HCT116 (cell line): ENCODE measurements at regions not wholly inside any gene's neighbourhood (a gene's known extent, or its start where the extent isn't known, plus 50 kb on each side); places are given as distances from the start of the nearest gene placed in this dataset.

Experiments
- ATAC-seq: fragments of 200-7000 bp; cut with Tn5 transposase; 2 replicates; pipeline ENCODE4 v1.9.1; 2020; ENCODE audit warnings: mild to moderate bottlenecking, moderate library complexity
- BruUV-seq: library from RNA; stranded (reverse); fragments of 400-500 nt; replicated peaks from 2 replicates; lab custom pipeline; 2021; lab: Mats Ljungman, UMichigan
- CTCF ChIA-PET: fragments of 300-600 bp; sonication (Branson Sonifier 250); formaldehyde crosslinking; loops from one replicate; lab custom pipeline; 2021; ENCODE audit warnings: antibody characterized with exemption; lab: Charles Lee
- POLR2A ChIA-PET: fragments of 300-600, 350-600 bp; sonication (Branson Sonifier 250); formaldehyde crosslinking; loops from one replicate; lab custom pipeline; 2021; ENCODE audit warnings: antibody characterized with exemption; lab: Charles Lee
- RAD21 ChIA-PET, 2 experiments: fragments of 300-600 bp; sonication (Branson Sonifier 250); formaldehyde crosslinking; loops; one replicate each; lab custom pipeline; 2023; ENCODE audit warnings: low total read pairs in 2 of 2; ENCODE audit not compliant: uncharacterized antibody in 2 of 2, unreplicated experiment in 2 of 2, low non-redundant PET in 1 of 2; lab: Charles Lee
- DNase-seq: peaks from one replicate; pipeline ENCODE4 v3.0.0-alpha.2; 2010; ENCODE audit warnings: low read depth, low spot score
- H2AFZ ChIP-seq: fragments of 200-600 bp; shearing (Covaris generic), sonication (generic); 2 replicates; pipeline ENCODE4 v1.6.1; 2017; ENCODE audit warnings: low read depth, mixed run types, mixed read lengths, antibody characterized with exemption, low read length; ENCODE audit not compliant: poor library complexity, severe bottlenecking
- H3K27ac ChIP-seq: 2 replicates; pipeline ENCODE4 v1.5.1; 2012; ENCODE audit warnings: low read depth, low read length
- H3K27me3 ChIP-seq: fragments of 200-600 bp; sonication (generic); 2 replicates; pipeline ENCODE4 v1.6.1; 2016; ENCODE audit warnings: mixed run types, low read length, mixed read lengths; ENCODE audit not compliant: insufficient read depth
- H3K36me3 ChIP-seq, 2 experiments: fragments of 200-500 bp in 1 of 2; fragments of 200-600 bp in 1 of 2; sonication (Bioruptor generic) in 1 of 2; sonication (generic) in 1 of 2; 2 replicates each; pipeline versions ENCODE4 v1.5.1 to v1.6.1; 2014 to 2016; ENCODE audit warnings: low read length in 2 of 2, inconsistent platforms in 1 of 2, mixed read lengths in 1 of 2, mixed run types in 1 of 2; ENCODE audit not compliant: insufficient read depth in 2 of 2, control insufficient read depth in 1 of 2
- H3K4me1 ChIP-seq, 2 experiments: fragments of 200-600 bp in 1 of 2; sonication (generic) in 1 of 2; 2 replicates each; pipeline versions ENCODE4 v1.5.1 to v1.6.1; 2012 to 2017; ENCODE audit warnings: low read length in 2 of 2, inconsistent platforms in 1 of 2, mild to moderate bottlenecking in 1 of 2, mixed read lengths in 1 of 2, mixed run types in 1 of 2, moderate library complexity in 1 of 2; ENCODE audit not compliant: insufficient read depth in 2 of 2, control insufficient read depth in 1 of 2
- H3K4me2 ChIP-seq: fragments of 200-600 bp; sonication (generic); 2 replicates; pipeline ENCODE4 v1.6.1; 2017; ENCODE audit warnings: mixed run types, low read length, mixed read lengths
- H3K4me3 ChIP-seq, 2 experiments: fragments of 200-600 bp in 1 of 2; sonication (generic) in 1 of 2; replicated peaks in 1 of 2; 2 replicates each; pipeline ENCODE4 v1.5.1; 2011 to 2016; ENCODE audit warnings: low read length in 2 of 2, control low read depth in 1 of 2, low read depth in 1 of 2, mild to moderate bottlenecking in 1 of 2, mixed read lengths in 1 of 2, mixed run types in 1 of 2
- H3K79me2 ChIP-seq: fragments of 200-600 bp; sonication (generic); 2 replicates; pipeline ENCODE4 v1.6.1; 2017; ENCODE audit warnings: mild to moderate bottlenecking, mixed run types, low read length, moderate library complexity, mixed read lengths; ENCODE audit not compliant: insufficient read depth
- H3K9ac ChIP-seq: fragments of 200-600 bp; sonication (generic); 2 replicates; pipeline ENCODE4 v1.6.1; 2016; ENCODE audit warnings: low read length, mixed read lengths
- H3K9me2 ChIP-seq: fragments of 200-600 bp; sonication (generic), shearing (Covaris generic); 2 replicates; pipeline ENCODE4 v1.6.1; 2017; ENCODE audit warnings: mixed run types, mild to moderate bottlenecking, moderate library complexity; ENCODE audit not compliant: insufficient read depth
- H3K9me3 ChIP-seq, 2 experiments: fragments of 200-500 bp in 1 of 2; fragments of 200-600 bp in 1 of 2; sonication (Bioruptor generic) in 1 of 2; sonication (generic) in 1 of 2; 2 replicates each; pipeline ENCODE4 v1.6.1; 2014 to 2017; ENCODE audit warnings: low read length in 2 of 2, mixed read lengths in 2 of 2, inconsistent platforms in 1 of 2, low read depth in 1 of 2, mild to moderate bottlenecking in 1 of 2, mixed run types in 1 of 2, moderate library complexity in 1 of 2; ENCODE audit not compliant: control insufficient read depth in 1 of 2, insufficient read depth in 1 of 2
- H4K20me1 ChIP-seq: fragments of 200-600 bp; sonication (generic), shearing (Covaris generic); 2 replicates; pipeline ENCODE4 v1.6.1; 2017; ENCODE audit warnings: mixed run types, mild to moderate bottlenecking, moderate library complexity; ENCODE audit not compliant: insufficient read depth
- CEBPB ChIP-seq: IDR thresholded peaks from 2 replicates; pipeline ENCODE4 v1.6.1; 2012; ENCODE audit warnings: low read depth
- ELF1 ChIP-seq: IDR thresholded peaks from 2 replicates; pipeline ENCODE4 v1.6.1; 2012; ENCODE audit warnings: low read depth, borderline replicate concordance
- EZH2phosphoT487 ChIP-seq: fragments of 200-600 bp; IDR thresholded peaks from 2 replicates; pipeline ENCODE4 v1.6.1; 2018; ENCODE audit warnings: antibody characterized with exemption, borderline replicate concordance
- JUND ChIP-seq: IDR thresholded peaks from 2 replicates; pipeline ENCODE4 v1.6.1; 2012
- POLR2AphosphoS5 ChIP-seq: IDR thresholded peaks from 2 replicates; pipeline ENCODE4 v1.6.1; 2011; ENCODE audit warnings: mild to moderate bottlenecking, low read depth, low read length, moderate library complexity
- RAD21 ChIP-seq: IDR thresholded peaks from 2 replicates; pipeline ENCODE4 v1.6.1; 2012; ENCODE audit warnings: low read depth, mild to moderate bottlenecking
- SIN3A ChIP-seq: IDR thresholded peaks from 2 replicates; pipeline ENCODE4 v1.6.1; 2012; ENCODE audit warnings: low read depth
- YY1 ChIP-seq: IDR thresholded peaks from 2 replicates; pipeline ENCODE4 v1.6.1; 2011; ENCODE audit warnings: low read length, low read depth, moderate library complexity, mild to moderate bottlenecking; ENCODE audit not compliant: insufficient replicate concordance; ENCODE audit errors: extremely low read depth
- ZNF274 ChIP-seq: fragments of 200-500 bp; sonication (Bioruptor generic); IDR thresholded peaks from 2 replicates; pipeline ENCODE4 v1.6.1; 2014; ENCODE audit warnings: mild to moderate bottlenecking, low read depth, low read length, inconsistent platforms
- intact Hi-C: fragments of 100-400 bp; cut with micrococcal nuclease; formaldehyde crosslinking; loops from 2 replicates; pipeline ENCODE4 v1.10.0; 2022
- TF ChIP-seq, protein P1 (sequence below): IDR thresholded peaks from 2 replicates; pipeline ENCODE4 v1.6.1; 2012
- TF ChIP-seq, protein P2 (sequence below), 3 experiments: fragments of 200-600 bp in 1 of 3; sonication (generic) in 1 of 3; IDR thresholded peaks in 2 of 3; conservative IDR thresholded peaks in 1 of 3; 2 replicates each; pipeline ENCODE4 v1.5.1; 2012 to 2017; ENCODE audit warnings: low read depth in 2 of 3, low read length in 2 of 3, antibody characterized with exemption in 1 of 3, borderline replicate concordance in 1 of 3, control low read depth in 1 of 3, mild to moderate bottlenecking in 1 of 3, mixed read lengths in 1 of 3, mixed run types in 1 of 3, moderate library complexity in 1 of 3; ENCODE audit not compliant: insufficient read depth in 1 of 3

DNA sequence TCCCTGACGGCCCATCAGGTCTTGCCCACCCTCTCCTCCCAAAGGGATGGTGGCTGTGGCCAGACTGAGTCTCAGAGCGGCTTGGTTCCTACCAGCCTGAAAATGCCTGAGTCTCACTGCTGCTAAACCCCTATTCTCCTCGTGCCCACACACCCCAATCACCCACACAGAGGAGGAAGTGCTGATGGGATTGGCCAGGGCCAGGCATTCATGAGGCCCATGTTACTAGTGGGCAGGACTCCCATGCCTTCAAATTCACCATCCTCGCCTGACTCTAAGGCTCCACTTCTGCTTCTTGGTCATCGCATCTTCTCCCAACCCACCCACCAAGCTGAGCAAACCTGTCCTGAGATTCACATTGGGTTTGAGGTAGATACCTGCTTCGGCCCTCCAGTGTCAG is 80.1 kb upstream of the CST7 start:
- H3K9ac ChIP-seq, result no peak overlapping the region
- H4K20me1 ChIP-seq, result no peaks in the 10 kb centered on the region
- no peaks in the 10 kb centered on the region for H3K9me2 ChIP-seq
- H3K4me1 ChIP-seq, result no peaks in the 10 kb centered on the region
- no peaks in the 10 kb centered on the region for H3K36me3 ChIP-seq
- POLR2A ChIA-PET, result no interaction called here
- TF ChIP-seq ZNF274, result no peak
- TF ChIP-seq POLR2AphosphoS5, result no peak
- no peak for TF ChIP-seq YY1
- no peaks in the 10 kb centered on the region for H3K79me2 ChIP-seq
- intact Hi-C loops, result no loop called here
- CTCF ChIA-PET, result no interaction called here
- no peak overlapping the region for H3K4me2 ChIP-seq
- H2AFZ ChIP-seq, result no peak overlapping the region
- H3K27me3 ChIP-seq, result peaks cover 3% of the 10 kb centered on the region; the same call in 1 of the 2 replicates
- no peak overlapping the region for H3K4me3 ChIP-seq
- RAD21 ChIA-PET, result no interaction called here
- H3K27ac ChIP-seq, result no peak overlapping the region
- no TSS peak for BruUV-seq
- ATAC-seq, result no peak
- no peaks in the 10 kb centered on the region for H3K9me3 ChIP-seq
- DNase-seq, result no peak

DNA sequence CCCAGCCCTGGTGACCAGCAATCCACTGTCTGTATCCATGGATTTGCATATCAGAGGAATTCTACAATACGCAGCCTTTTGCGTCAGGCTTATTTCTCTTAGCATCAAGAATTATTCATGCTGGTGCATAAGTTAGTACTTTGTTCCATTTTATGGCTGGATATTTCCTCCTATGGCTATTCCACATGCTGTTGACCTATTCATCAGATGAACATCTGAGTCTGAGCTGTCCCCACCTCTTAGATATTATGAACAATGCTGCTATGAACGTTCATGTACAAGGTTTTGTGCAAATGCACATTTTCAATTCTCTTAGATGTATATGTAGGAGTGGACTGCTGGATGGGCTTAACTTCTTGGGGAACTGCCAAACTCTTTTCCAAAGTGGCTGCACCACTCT is 79.0 kb upstream of the CST7 start:
- H3K4me3 ChIP-seq, result no peak overlapping the region
- no peaks in the 10 kb centered on the region for H3K9me3 ChIP-seq
- intact Hi-C loops, result no loop called here
- H3K27ac ChIP-seq, result no peak overlapping the region
- BruUV-seq, result no TSS peak
- no peaks in the 10 kb centered on the region for H3K9me2 ChIP-seq
- ChIA-PET CTCF (no interaction called here), POLR2A (no interaction called here), RAD21 (no interaction called here)
- H3K9ac ChIP-seq, result no peak overlapping the region
- H3K4me1 ChIP-seq, result no peaks in the 10 kb centered on the region
- ATAC-seq (no peak), DNase-seq (no peak)
- peaks cover 3% of the 10 kb centered on the region; the same call in 1 of the 2 replicates for H3K27me3 ChIP-seq
- H4K20me1 ChIP-seq, result no peaks in the 10 kb centered on the region
- H3K79me2 ChIP-seq, result no peaks in the 10 kb centered on the region
- no peak overlapping the region for H2AFZ ChIP-seq
- TF ChIP-seq ELF1 (no peak), SIN3A (no peak), EZH2phosphoT487 (no peak), CEBPB (no peak), POLR2AphosphoS5 (no peak), RAD21 (no peak), ZNF274 (no peak), JUND (no peak)
- TF ChIP-seq, protein P1, sequence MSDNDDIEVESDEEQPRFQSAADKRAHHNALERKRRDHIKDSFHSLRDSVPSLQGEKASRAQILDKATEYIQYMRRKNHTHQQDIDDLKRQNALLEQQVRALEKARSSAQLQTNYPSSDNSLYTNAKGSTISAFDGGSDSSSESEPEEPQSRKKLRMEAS, result no peak
- TF ChIP-seq, protein P2, sequence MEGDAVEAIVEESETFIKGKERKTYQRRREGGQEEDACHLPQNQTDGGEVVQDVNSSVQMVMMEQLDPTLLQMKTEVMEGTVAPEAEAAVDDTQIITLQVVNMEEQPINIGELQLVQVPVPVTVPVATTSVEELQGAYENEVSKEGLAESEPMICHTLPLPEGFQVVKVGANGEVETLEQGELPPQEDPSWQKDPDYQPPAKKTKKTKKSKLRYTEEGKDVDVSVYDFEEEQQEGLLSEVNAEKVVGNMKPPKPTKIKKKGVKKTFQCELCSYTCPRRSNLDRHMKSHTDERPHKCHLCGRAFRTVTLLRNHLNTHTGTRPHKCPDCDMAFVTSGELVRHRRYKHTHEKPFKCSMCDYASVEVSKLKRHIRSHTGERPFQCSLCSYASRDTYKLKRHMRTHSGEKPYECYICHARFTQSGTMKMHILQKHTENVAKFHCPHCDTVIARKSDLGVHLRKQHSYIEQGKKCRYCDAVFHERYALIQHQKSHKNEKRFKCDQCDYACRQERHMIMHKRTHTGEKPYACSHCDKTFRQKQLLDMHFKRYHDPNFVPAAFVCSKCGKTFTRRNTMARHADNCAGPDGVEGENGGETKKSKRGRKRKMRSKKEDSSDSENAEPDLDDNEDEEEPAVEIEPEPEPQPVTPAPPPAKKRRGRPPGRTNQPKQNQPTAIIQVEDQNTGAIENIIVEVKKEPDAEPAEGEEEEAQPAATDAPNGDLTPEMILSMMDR (IDR thresholded peaks at IDR 0.05 in 2 of 3, conservative IDR thresholded peaks at IDR 0.05 in 1 of 3; ENCODE audit: borderline replicate concordance in 1 of 3, insufficient read depth in 1 of 3, low read depth in 2 of 3, low read length in 2 of 3), result no peak
- no peak overlapping the region for H3K4me2 ChIP-seq
- no peaks in the 10 kb centered on the region for H3K36me3 ChIP-seq
